ENCODE measurements at regions not wholly inside any gene's neighbourhood (a gene's known extent, or its start where the extent isn't known, plus 50 kb on each side); places are given as distances from the start of the nearest gene placed in this dataset.

DNA sequence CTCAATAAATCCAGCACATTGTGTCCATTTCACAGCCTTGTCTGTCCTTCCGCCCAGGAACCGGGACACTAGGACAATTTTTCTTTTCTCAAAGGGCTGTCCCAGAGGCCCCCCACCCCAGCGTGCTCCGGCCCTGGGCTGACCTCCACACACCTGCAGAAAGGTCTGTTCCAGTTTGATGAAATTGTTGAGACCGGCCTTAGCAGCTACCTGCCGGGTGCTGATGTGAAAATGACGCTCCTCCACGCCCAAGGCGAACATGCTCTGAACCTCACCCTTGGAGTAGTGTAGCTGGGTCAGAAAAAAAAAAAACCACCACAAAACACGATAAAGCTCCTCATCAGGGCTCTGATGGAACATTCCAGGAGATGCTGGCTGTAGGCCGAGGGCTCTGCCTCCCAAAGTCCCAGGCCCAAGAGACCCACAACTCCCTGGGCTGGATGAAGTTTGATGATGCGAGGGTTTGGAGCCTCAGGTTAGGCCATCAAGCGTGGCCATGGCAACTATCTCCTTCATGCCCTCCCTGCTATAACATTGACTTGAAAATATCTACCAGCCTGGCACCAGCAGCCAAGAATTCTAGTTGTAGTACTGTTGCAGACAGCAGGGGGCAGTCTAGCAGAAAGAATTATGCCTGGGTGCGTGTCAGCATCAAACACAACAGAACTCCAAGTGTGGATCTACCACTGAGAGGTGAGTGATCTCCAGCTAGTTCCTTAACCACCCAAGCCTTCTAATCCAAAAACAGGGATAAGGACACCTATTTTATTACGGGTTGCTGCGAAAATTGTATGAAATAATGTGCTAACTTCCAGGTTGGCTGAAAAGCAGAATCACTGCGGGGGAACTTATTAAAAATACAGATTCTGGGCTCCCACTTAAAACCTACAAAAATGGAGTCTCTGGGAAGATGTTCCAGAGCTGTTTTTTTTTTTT is 62.1 kb downstream of the RMI2 start:
- TF ChIP-seq POLR2AphosphoS5 (IDR thresholded peaks at IDR 0.05; ENCODE audit: low read depth, low read length) = no peak
- TF ChIP-seq SIN3A (IDR thresholded peaks at IDR 0.05; ENCODE audit: borderline replicate concordance, insufficient read depth, low read length) = no peak
- no peak for TF ChIP-seq TAF1 (IDR thresholded peaks at IDR 0.05; ENCODE audit: borderline replicate concordance, insufficient read depth, low read length)
- TF ChIP-seq, protein P1, sequence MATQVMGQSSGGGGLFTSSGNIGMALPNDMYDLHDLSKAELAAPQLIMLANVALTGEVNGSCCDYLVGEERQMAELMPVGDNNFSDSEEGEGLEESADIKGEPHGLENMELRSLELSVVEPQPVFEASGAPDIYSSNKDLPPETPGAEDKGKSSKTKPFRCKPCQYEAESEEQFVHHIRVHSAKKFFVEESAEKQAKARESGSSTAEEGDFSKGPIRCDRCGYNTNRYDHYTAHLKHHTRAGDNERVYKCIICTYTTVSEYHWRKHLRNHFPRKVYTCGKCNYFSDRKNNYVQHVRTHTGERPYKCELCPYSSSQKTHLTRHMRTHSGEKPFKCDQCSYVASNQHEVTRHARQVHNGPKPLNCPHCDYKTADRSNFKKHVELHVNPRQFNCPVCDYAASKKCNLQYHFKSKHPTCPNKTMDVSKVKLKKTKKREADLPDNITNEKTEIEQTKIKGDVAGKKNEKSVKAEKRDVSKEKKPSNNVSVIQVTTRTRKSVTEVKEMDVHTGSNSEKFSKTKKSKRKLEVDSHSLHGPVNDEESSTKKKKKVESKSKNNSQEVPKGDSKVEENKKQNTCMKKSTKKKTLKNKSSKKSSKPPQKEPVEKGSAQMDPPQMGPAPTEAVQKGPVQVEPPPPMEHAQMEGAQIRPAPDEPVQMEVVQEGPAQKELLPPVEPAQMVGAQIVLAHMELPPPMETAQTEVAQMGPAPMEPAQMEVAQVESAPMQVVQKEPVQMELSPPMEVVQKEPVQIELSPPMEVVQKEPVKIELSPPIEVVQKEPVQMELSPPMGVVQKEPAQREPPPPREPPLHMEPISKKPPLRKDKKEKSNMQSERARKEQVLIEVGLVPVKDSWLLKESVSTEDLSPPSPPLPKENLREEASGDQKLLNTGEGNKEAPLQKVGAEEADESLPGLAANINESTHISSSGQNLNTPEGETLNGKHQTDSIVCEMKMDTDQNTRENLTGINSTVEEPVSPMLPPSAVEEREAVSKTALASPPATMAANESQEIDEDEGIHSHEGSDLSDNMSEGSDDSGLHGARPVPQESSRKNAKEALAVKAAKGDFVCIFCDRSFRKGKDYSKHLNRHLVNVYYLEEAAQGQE (IDR thresholded peaks at IDR 0.05; ENCODE audit: insufficient read depth in 1 of 2, low read depth in 2 of 2, low read length in 2 of 2) = no peak
- TF ChIP-seq FOXP2 (optimal IDR thresholded peaks at IDR 0.05; ENCODE audit: borderline replicate concordance, extremely low read depth, extremely low read length, insufficient read depth) = no peak

DNA sequence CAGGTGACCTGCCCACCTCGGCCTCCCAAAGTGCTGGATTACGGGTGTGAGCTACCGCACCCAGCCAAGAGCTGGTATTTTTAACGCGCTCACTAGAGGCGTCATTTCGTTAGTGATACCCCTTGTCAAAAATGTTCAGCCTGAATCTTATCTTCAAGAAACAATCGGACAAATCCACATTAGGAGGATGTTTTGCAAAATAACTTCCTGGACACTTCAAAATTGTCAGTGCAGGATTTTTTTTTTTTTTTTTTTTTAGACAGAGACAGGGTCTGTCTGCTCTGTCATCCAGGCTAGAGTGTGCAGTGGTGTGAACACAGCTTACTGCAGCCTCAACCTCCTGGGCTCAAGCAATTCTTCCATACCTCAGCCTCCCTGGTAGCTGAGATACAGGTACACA is 63.0 kb downstream of the RMI2 start:
- TF ChIP-seq FOXP2 (optimal IDR thresholded peaks at IDR 0.05; ENCODE audit: borderline replicate concordance, extremely low read depth, extremely low read length, insufficient read depth) (no peak), SIN3A (IDR thresholded peaks at IDR 0.05; ENCODE audit: borderline replicate concordance, insufficient read depth, low read length) (no peak), POLR2AphosphoS5 (IDR thresholded peaks at IDR 0.05; ENCODE audit: low read depth, low read length) (no peak), TAF1 (IDR thresholded peaks at IDR 0.05; ENCODE audit: borderline replicate concordance, insufficient read depth, low read length) (no peak)
- TF ChIP-seq, protein P1 (IDR thresholded peaks at IDR 0.05; ENCODE audit: insufficient read depth in 1 of 2, low read depth in 2 of 2, low read length in 2 of 2) = no peak

DNA sequence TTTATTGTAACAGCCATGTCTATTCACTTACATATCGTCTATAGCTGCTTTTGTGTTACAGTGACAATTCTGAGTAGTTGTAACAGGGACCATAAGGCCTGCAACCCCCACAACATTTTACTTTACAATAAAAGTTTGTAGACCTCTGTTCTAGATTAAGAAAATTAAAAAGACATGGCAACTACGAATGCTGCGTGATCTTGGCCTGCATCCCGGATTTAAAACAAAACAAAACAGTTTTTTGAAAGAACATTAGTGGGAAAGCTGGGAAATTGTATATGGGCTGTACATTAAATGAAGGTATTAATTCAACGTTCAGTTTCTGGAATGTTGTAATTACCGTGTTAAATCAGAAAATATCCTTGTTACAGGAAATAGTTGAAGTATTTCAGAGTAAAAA is 64.1 kb downstream of the RMI2 start:
- TF ChIP-seq FOXP2 (optimal IDR thresholded peaks at IDR 0.05; ENCODE audit: borderline replicate concordance, extremely low read depth, extremely low read length, insufficient read depth) (no peak), SIN3A (IDR thresholded peaks at IDR 0.05; ENCODE audit: borderline replicate concordance, insufficient read depth, low read length) (no peak), TAF1 (IDR thresholded peaks at IDR 0.05; ENCODE audit: borderline replicate concordance, insufficient read depth, low read length) (no peak), POLR2AphosphoS5 (IDR thresholded peaks at IDR 0.05; ENCODE audit: low read depth, low read length) (no peak)
- TF ChIP-seq, protein P1 (IDR thresholded peaks at IDR 0.05; ENCODE audit: insufficient read depth in 1 of 2, low read depth in 2 of 2, low read length in 2 of 2) = no peak

DNA sequence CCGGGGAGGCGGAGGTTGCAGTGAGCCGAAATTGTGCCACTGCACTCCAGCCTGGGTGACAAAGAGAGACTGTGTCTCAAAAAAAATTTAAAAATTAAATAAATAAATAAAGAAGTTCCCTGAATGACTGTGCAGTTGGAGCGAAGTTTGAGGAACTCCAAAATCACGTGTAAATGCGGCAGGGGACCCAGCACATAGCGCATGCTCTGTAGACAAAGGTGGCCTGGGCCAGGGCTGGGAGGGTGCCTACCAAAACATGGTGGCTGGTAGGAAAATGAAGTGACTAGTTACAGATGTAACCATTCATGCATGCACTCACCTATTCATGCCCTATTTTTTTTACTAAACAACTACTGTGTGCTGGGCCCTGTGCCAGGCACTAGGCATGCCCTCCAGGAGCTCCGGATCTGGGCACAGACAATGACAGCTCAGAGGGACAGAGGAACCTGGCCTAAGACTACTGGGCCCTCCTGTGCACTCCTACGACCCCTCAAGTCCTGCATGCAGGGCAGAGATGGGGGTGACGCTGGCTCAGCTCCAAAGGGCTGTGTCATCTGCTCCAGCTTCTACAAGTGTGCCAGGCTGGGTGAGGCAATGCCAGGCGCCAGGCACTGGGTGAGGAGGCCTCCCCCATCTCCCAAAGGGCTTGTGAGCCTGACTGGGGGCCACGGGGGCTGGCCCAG is 65.3 kb downstream of the RMI2 start:
- TF ChIP-seq FOXP2 (optimal IDR thresholded peaks at IDR 0.05; ENCODE audit: borderline replicate concordance, extremely low read depth, extremely low read length, insufficient read depth) (no peak), TAF1 (IDR thresholded peaks at IDR 0.05; ENCODE audit: borderline replicate concordance, insufficient read depth, low read length) (no peak), POLR2AphosphoS5 (IDR thresholded peaks at IDR 0.05; ENCODE audit: low read depth, low read length) (no peak), SIN3A (IDR thresholded peaks at IDR 0.05; ENCODE audit: borderline replicate concordance, insufficient read depth, low read length) (no peak)
- TF ChIP-seq, protein P1 (IDR thresholded peaks at IDR 0.05; ENCODE audit: insufficient read depth in 1 of 2, low read depth in 2 of 2, low read length in 2 of 2) = no peak

Measured in PFSK-1 (cell line).